ENCODE measurements at regions not wholly inside any gene's neighbourhood (a gene's known extent, or its start where the extent isn't known, plus 50 kb on each side); places are given as distances from the start of the nearest gene placed in this dataset.

GRCh38 chr7:82678259-82678658 lies 234.7 kb upstream of the CACNA2D1 start:
- TF ChIP-seq CTCF (IDR thresholded peaks at IDR 0.05) (no peak), POLR2A (IDR thresholded peaks at IDR 0.05) (no peak)

Data from Peyer's patch (tissue), 4 donors.